PFSK-1 (cell line): ENCODE measurements at regions not wholly inside any gene's neighbourhood (a gene's known extent, or its start where the extent isn't known, plus 50 kb on each side); places are given as distances from the start of the nearest gene placed in this dataset.

Source experiments
- POLR2AphosphoS5 ChIP-seq: IDR thresholded peaks from 2 replicates; pipeline ENCODE4 v1.6.1; 2012; ENCODE audit warnings: low read depth, mild to moderate bottlenecking, control low read depth, low read length, moderate library complexity
- REST ChIP-seq, 2 experiments: IDR thresholded peaks; 2 replicates each; pipeline versions ENCODE4 v1.6.1 to v1.8.0; 2011 to 2012; ENCODE audit warnings: low read depth in 2 of 2, low read length in 2 of 2, control low read depth in 1 of 2, inconsistent platforms in 1 of 2, mild to moderate bottlenecking in 1 of 2, moderate library complexity in 1 of 2; ENCODE audit not compliant: insufficient read depth in 1 of 2

GRCh38 chr12:29867823-29868222 is 84.1 kb upstream of the TMTC1 start:
- no peak for TF ChIP-seq REST (IDR thresholded peaks at IDR 0.05; ENCODE audit: insufficient read depth in 1 of 2, low read depth in 2 of 2, low read length in 2 of 2)
- no peak for TF ChIP-seq POLR2AphosphoS5
